NCI-H446 (cell line): ENCODE measurements at regions not wholly inside any gene's neighbourhood (a gene's known extent, or its start where the extent isn't known, plus 50 kb on each side); places are given as distances from the start of the nearest gene placed in this dataset.
"Not testable (repeated sequence)": the region's sequence is repeated elsewhere in the genome, so short reads cannot be mapped to it uniquely, and the experiment has no call there.

ENCODE experiments used
- DNase-seq, 2 experiments: peaks; one replicate each; lab custom pipeline; 2025; lab: John Stamatoyannopoulos, UW

GRCh38 chr6:8830794-8831193 is 395.4 kb upstream of the SLC35B3 start:
- no peak for DNase-seq

- no peak for DNase-seq
Observed at GRCh38 chr6:8829796-8830195, 394.5 kb upstream of the SLC35B3 start.

GRCh38 chr6:8829296-8829695 is 394.0 kb upstream of the SLC35B3 start:
- DNase-seq: no peak

GRCh38 chr6:8828376-8828775 is 393.0 kb upstream of the SLC35B3 start:
- no peak for DNase-seq

- DNase-seq: no peak
Observed at GRCh38 chr6:8825726-8826125, 390.4 kb upstream of the SLC35B3 start.

GRCh38 chr6:8821981-8822381 is 386.6 kb upstream of the SLC35B3 start:
- no peak for DNase-seq

- DNase-seq: no peak
Observed at GRCh38 chr6:8820313-8820712, 385.0 kb upstream of the SLC35B3 start.

GRCh38 chr6:8819446-8819845 is 384.1 kb upstream of the SLC35B3 start:
- DNase-seq: no peak

GRCh38 chr6:8814440-8815000 is 379.2 kb upstream of the SLC35B3 start:
- DNase-seq: no peak

- DNase-seq: no peak
Observed at GRCh38 chr6:8810325-8810724, 375.0 kb upstream of the SLC35B3 start.

GRCh38 chr6:8809662-8810061 is 374.3 kb upstream of the SLC35B3 start:
- no peak for DNase-seq

GRCh38 chr6:8803181-8803760 is 367.9 kb upstream of the SLC35B3 start:
- DNase-seq: no peak

GRCh38 chr6:8802397-8802796 is 367.1 kb upstream of the SLC35B3 start:
- not testable (repeated sequence) for DNase-seq

GRCh38 chr6:8794420-8794819 is 359.1 kb upstream of the SLC35B3 start:
- no peak for DNase-seq

- no peak for DNase-seq
Observed at GRCh38 chr6:8789878-8790277, 354.5 kb upstream of the SLC35B3 start.

- DNase-seq: no peak
Observed at GRCh38 chr6:8785223-8785622, 349.9 kb upstream of the SLC35B3 start.

- DNase-seq: no peak
Observed at GRCh38 chr6:8783191-8783590, 347.8 kb upstream of the SLC35B3 start.

- DNase-seq: no peak
Observed at GRCh38 chr6:8780653-8781052, 345.3 kb upstream of the SLC35B3 start.

GRCh38 chr6:8764733-8765132 is 329.4 kb upstream of the SLC35B3 start:
- DNase-seq: no peak

GRCh38 chr6:8760951-8761350 is 325.6 kb upstream of the SLC35B3 start:
- DNase-seq: no peak

- no peak for DNase-seq
Observed at GRCh38 chr6:8758412-8758811, 323.1 kb upstream of the SLC35B3 start.

- DNase-seq: no peak
Observed at GRCh38 chr6:8750627-8751026, 315.3 kb upstream of the SLC35B3 start.

GRCh38 chr6:8749465-8749864 is 314.1 kb upstream of the SLC35B3 start:
- no peak for DNase-seq

GRCh38 chr6:8743170-8743745 is 307.9 kb upstream of the SLC35B3 start:
- DNase-seq: no peak
